Body of pancreas (tissue), 4 donors: ENCODE measurements at regions not wholly inside any gene's neighbourhood (a gene's known extent, or its start where the extent isn't known, plus 50 kb on each side); places are given as distances from the start of the nearest gene placed in this dataset.

Experiments
- POLR2A ChIP-seq, 3 donors: fragments of 450-650 bp; IDR thresholded peaks; one replicate each; pipeline ENCODE4 v1.6.1; 2016; ENCODE audit warnings: antibody characterized with exemption in 3 of 3, mild to moderate bottlenecking in 2 of 3
- TF ChIP-seq, protein P1 (sequence below), 7 experiments: fragments of 450-650 bp in 4 of 7; fragments of 200-600 bp in 3 of 7; sonication (generic) in 3 of 7; IDR thresholded peaks; one replicate each; pipeline ENCODE4 v1.5.1; 2016 to 2019; ENCODE audit warnings: antibody characterized with exemption in 7 of 7

DNA sequence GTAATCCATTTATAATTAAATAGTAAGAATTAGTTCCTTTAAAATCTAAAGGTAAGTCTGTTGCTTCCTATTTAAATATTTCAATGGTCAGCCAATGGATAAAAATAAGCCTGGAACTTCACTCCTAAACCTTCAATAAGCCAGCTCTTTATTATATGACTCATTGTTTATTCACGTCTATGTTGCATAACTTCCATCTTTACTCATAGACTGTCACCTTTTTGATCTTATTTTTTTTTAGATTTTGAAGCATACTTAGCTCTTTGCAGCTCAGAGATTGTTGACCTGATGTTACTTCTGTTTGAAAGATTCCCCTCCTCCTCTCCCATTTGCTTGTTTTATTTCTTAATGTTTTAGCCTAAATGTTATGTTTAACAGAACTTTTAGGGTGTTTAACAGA, 1571.2 kb upstream of the RAG2 start:
- TF ChIP-seq, protein P1, sequence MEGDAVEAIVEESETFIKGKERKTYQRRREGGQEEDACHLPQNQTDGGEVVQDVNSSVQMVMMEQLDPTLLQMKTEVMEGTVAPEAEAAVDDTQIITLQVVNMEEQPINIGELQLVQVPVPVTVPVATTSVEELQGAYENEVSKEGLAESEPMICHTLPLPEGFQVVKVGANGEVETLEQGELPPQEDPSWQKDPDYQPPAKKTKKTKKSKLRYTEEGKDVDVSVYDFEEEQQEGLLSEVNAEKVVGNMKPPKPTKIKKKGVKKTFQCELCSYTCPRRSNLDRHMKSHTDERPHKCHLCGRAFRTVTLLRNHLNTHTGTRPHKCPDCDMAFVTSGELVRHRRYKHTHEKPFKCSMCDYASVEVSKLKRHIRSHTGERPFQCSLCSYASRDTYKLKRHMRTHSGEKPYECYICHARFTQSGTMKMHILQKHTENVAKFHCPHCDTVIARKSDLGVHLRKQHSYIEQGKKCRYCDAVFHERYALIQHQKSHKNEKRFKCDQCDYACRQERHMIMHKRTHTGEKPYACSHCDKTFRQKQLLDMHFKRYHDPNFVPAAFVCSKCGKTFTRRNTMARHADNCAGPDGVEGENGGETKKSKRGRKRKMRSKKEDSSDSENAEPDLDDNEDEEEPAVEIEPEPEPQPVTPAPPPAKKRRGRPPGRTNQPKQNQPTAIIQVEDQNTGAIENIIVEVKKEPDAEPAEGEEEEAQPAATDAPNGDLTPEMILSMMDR (IDR thresholded peaks at IDR 0.05), result no peak
- TF ChIP-seq POLR2A (IDR thresholded peaks at IDR 0.05), result no peak
